HepG2 (cell line): ENCODE measurements at regions not wholly inside any gene's neighbourhood (a gene's known extent, or its start where the extent isn't known, plus 50 kb on each side); places are given as distances from the start of the nearest gene placed in this dataset.

Experiments
- CHD4 ChIP-seq: fragments of 200-600 bp; sonication (generic); IDR thresholded peaks from 2 replicates; pipeline ENCODE4 v1.7.0; 2017; ENCODE audit warnings: mild to moderate bottlenecking, low read length, borderline replicate concordance
- CREB3 ChIP-seq: sonication (generic); formaldehyde crosslinking; IDR thresholded peaks from 2 replicates; pipeline ENCODE4 v1.5.0; 2020; ENCODE audit warnings: missing genetic modification reagents
- HOXD1 ChIP-seq: sonication (generic); formaldehyde crosslinking; IDR thresholded peaks from 2 replicates; pipeline ENCODE4 v1.5.0; 2020; ENCODE audit warnings: missing genetic modification reagents
- KMT2B ChIP-seq: IDR thresholded peaks from 2 replicates; pipeline ENCODE4 v1.6.1; 2016; ENCODE audit warnings: missing genetic modification reagents, missing compliant biosample characterization
- MAX ChIP-seq: IDR thresholded peaks from 2 replicates; pipeline ENCODE4 v1.6.1; 2012; ENCODE audit warnings: inconsistent platforms
- STAT5B ChIP-seq: sonication (generic); formaldehyde crosslinking; IDR thresholded peaks from 2 replicates; pipeline ENCODE4 v1.4.0; 2020; ENCODE audit warnings: missing genetic modification reagents
- ZNF224 ChIP-seq: sonication (generic); formaldehyde crosslinking; IDR thresholded peaks from 2 replicates; pipeline ENCODE4 v1.5.0; 2020; ENCODE audit warnings: mild to moderate bottlenecking, missing genetic modification reagents
- TF ChIP-seq, protein P1 (sequence below): sonication (generic); formaldehyde crosslinking; IDR thresholded peaks from 2 replicates; pipeline ENCODE4 v1.5.0; 2020; ENCODE audit warnings: mild to moderate bottlenecking, missing genetic modification reagents, moderate library complexity
- TF ChIP-seq, protein P2 (sequence below), 2 experiments: fragments of 450-650 bp in 1 of 2; sonication (generic) in 1 of 2; formaldehyde crosslinking in 1 of 2; IDR thresholded peaks; 2 replicates each; pipeline versions ENCODE4 v1.6.1 to v1.8.0; 2016 to 2022; ENCODE audit warnings: antibody characterized with exemption in 1 of 2, mild to moderate bottlenecking in 1 of 2, missing genetic modification reagents in 1 of 2

DNA sequence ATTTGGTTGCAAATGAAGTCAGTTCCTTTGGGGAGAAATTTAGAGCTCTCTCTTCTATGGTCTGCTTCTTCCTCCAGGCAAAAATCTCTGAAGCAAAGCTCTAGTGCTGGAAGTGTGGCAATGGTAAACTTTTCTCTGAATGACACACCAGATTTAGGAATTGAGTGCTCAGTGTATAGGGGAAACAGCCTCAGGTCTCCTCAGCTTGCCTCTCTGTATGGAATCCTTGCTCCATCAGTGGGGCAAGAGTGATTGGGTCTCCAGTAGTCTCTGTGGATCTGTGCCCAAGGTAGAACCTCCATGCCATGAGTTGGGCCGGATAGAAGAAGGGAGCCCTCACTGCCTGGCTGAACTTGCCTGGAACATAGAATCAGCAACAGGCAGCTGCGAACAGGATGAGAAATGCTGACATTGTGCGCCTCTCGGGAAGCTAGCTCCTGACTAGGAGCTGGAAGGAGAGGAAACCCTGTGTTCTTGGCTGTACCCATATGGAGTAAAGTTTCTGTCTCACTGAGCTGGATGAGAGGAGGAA lies 156.1 kb downstream of the WNT7A start:
- TF ChIP-seq STAT5B (CRISPR knock-in tag) (no peak), KMT2B (no peak), MAX (no peak), HOXD1 (no peak), CHD4 (no peak), ZNF224 (CRISPR knock-in tag) (no peak), CREB3 (CRISPR knock-in tag) (no peak)
- TF ChIP-seq, protein P1, sequence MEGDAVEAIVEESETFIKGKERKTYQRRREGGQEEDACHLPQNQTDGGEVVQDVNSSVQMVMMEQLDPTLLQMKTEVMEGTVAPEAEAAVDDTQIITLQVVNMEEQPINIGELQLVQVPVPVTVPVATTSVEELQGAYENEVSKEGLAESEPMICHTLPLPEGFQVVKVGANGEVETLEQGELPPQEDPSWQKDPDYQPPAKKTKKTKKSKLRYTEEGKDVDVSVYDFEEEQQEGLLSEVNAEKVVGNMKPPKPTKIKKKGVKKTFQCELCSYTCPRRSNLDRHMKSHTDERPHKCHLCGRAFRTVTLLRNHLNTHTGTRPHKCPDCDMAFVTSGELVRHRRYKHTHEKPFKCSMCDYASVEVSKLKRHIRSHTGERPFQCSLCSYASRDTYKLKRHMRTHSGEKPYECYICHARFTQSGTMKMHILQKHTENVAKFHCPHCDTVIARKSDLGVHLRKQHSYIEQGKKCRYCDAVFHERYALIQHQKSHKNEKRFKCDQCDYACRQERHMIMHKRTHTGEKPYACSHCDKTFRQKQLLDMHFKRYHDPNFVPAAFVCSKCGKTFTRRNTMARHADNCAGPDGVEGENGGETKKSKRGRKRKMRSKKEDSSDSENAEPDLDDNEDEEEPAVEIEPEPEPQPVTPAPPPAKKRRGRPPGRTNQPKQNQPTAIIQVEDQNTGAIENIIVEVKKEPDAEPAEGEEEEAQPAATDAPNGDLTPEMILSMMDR (CRISPR knock-in tag): no peak
- TF ChIP-seq, protein P2, sequence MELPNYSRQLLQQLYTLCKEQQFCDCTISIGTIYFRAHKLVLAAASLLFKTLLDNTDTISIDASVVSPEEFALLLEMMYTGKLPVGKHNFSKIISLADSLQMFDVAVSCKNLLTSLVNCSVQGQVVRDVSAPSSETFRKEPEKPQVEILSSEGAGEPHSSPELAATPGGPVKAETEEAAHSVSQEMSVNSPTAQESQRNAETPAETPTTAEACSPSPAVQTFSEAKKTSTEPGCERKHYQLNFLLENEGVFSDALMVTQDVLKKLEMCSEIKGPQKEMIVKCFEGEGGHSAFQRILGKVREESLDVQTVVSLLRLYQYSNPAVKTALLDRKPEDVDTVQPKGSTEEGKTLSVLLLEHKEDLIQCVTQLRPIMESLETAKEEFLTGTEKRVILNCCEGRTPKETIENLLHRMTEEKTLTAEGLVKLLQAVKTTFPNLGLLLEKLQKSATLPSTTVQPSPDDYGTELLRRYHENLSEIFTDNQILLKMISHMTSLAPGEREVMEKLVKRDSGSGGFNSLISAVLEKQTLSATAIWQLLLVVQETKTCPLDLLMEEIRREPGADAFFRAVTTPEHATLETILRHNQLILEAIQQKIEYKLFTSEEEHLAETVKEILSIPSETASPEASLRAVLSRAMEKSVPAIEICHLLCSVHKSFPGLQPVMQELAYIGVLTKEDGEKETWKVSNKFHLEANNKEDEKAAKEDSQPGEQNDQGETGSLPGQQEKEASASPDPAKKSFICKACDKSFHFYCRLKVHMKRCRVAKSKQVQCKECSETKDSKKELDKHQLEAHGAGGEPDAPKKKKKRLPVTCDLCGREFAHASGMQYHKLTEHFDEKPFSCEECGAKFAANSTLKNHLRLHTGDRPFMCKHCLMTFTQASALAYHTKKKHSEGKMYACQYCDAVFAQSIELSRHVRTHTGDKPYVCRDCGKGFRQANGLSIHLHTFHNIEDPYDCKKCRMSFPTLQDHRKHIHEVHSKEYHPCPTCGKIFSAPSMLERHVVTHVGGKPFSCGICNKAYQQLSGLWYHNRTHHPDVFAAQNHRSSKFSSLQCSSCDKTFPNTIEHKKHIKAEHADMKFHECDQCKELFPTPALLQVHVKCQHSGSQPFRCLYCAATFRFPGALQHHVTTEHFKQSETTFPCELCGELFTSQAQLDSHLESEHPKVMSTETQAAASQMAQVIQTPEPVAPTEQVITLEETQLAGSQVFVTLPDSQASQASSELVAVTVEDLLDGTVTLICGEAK (IDR thresholded peaks at IDR 0.05): no peak
- TF ChIP-seq, protein P2 (CRISPR knock-in tag; IDR thresholded peaks at IDR 0.05): no peak
